ENCODE measurements at regions not wholly inside any gene's neighbourhood (a gene's known extent, or its start where the extent isn't known, plus 50 kb on each side); places are given as distances from the start of the nearest gene placed in this dataset.

GRCh38 chr2:120599656-120600055 lies 136.0 kb upstream of the GLI2 start (continued):
- no peak for TF ChIP-seq SIN3A (conservative IDR thresholded peaks at IDR 0.05 in 1 of 2, IDR thresholded peaks at IDR 0.05 in 1 of 2; ENCODE audit: low read depth in 1 of 2, low read length in 2 of 2)
- no peak for TF ChIP-seq ASH2L (IDR thresholded peaks at IDR 0.05; ENCODE audit: low read length)
